GM10266 (cell line): ENCODE measurements at regions not wholly inside any gene's neighbourhood (a gene's known extent, or its start where the extent isn't known, plus 50 kb on each side); places are given as distances from the start of the nearest gene placed in this dataset.

Source experiments
- DNase-seq: peaks from one replicate; pipeline ENCODE4 v3.0.0; 2012; ENCODE audit errors: extremely low spot score
- TF ChIP-seq, protein P1 (sequence below): IDR thresholded peaks from 2 replicates; pipeline ENCODE4 v1.5.1; 2012; ENCODE audit warnings: mild to moderate bottlenecking, low read depth; ENCODE audit not compliant: control insufficient read depth, insufficient read depth; ENCODE audit errors: missing control alignments

DNA sequence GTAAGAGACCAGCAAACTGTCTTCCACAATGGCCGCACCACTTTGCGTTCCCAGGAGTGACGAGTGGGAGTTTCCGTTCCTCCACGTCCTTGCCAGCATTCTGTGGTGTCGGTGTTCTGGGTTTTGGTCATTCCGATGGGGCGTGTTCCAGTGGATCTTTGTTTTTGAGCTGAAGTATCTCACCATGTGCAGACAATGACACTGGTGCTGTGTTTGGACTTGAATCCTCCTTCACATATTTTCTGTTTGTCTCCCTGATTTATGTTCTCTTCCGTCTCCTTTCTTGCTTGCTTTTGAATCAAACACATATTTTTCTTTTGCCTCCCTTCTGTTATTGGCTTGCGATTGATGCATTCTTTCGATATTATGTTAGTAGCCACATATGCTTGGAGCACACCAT, 60.8 kb upstream of the IRX4 start:
- no peak for DNase-seq
- TF ChIP-seq, protein P1, sequence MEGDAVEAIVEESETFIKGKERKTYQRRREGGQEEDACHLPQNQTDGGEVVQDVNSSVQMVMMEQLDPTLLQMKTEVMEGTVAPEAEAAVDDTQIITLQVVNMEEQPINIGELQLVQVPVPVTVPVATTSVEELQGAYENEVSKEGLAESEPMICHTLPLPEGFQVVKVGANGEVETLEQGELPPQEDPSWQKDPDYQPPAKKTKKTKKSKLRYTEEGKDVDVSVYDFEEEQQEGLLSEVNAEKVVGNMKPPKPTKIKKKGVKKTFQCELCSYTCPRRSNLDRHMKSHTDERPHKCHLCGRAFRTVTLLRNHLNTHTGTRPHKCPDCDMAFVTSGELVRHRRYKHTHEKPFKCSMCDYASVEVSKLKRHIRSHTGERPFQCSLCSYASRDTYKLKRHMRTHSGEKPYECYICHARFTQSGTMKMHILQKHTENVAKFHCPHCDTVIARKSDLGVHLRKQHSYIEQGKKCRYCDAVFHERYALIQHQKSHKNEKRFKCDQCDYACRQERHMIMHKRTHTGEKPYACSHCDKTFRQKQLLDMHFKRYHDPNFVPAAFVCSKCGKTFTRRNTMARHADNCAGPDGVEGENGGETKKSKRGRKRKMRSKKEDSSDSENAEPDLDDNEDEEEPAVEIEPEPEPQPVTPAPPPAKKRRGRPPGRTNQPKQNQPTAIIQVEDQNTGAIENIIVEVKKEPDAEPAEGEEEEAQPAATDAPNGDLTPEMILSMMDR, result no peak

- TF ChIP-seq, protein P1, result no peak
- DNase-seq, result no peak
Observed at GRCh38 chr5:1942630-1943029, 59.9 kb upstream of the IRX4 start.

GRCh38 chr5:1942158-1942557, 59.4 kb upstream of the IRX4 start:
- TF ChIP-seq, protein P1, result no peak
- DNase-seq, result no peak

DNA sequence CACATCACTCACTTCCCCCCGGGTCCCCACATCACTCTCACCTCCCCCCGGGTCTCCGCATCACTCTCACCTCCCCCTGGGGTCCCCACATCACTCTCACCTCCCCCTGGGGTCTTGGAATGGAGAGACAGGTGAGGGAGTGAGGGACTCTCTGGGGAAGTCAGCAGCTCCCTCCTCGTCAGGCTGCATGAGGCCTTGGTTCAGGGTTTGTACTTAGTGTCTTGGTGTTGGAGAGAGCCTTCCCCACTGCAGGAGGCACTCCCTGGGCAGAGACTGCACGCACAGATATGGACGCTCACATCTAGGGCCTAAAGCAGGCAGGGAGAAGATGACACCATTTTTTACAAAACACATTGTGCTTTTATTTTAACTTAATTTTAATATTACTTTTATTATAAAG, 56.5 kb upstream of the IRX4 start:
- DNase-seq, result no peak
- TF ChIP-seq, protein P1, result no peak

GRCh38 chr5:1938310-1939000, 55.7 kb upstream of the IRX4 start:
- TF ChIP-seq, protein P1, result no peak
- DNase-seq, result no peak

DNA sequence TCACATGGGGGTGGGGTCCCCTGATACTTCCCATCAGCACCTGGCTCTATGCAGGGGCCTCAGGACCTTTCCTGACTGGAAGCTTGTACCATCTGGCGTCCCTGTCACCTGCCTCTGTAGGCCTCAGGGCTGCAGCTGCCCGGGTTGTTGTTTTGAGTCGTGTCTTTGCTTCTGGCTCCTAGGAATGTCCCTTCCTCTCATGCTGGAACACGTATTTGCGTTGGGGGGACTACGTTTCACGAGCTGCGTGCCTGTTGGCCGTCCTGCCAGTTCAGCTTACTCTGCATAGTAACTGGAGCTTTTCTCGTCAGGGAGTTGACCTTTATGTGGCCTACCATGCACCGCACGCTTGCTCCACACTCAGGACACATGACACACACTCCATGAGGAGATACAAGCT, 54.9 kb upstream of the IRX4 start:
- DNase-seq, result no peak
- TF ChIP-seq, protein P1, result no peak

- DNase-seq, result no peak
- TF ChIP-seq, protein P1, result no peak
Observed at GRCh38 chr5:1936901-1937300, 54.2 kb upstream of the IRX4 start.
